ENCODE measurements at regions not wholly inside any gene's neighbourhood (a gene's known extent, or its start where the extent isn't known, plus 50 kb on each side); places are given as distances from the start of the nearest gene placed in this dataset.

DNA sequence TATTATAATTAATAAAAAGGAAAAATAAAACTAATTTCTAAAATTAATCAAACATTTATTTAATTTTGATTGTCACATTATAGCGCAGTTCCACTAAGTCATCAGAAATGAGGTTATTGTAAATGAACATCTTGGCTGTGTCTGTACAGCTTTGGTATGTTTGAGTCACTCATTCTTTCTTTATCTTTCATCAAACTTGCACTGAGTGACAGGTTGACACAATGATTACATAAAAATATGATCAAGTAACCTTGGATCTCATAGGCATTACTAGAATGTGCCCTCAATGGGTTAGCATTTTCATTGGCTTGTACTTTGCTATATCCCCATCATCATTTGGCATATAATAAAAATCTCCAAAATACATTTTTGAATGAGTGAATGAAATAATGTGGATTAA, 1353.2 kb upstream of the ADGRL2 start:
- TF ChIP-seq, protein P1, sequence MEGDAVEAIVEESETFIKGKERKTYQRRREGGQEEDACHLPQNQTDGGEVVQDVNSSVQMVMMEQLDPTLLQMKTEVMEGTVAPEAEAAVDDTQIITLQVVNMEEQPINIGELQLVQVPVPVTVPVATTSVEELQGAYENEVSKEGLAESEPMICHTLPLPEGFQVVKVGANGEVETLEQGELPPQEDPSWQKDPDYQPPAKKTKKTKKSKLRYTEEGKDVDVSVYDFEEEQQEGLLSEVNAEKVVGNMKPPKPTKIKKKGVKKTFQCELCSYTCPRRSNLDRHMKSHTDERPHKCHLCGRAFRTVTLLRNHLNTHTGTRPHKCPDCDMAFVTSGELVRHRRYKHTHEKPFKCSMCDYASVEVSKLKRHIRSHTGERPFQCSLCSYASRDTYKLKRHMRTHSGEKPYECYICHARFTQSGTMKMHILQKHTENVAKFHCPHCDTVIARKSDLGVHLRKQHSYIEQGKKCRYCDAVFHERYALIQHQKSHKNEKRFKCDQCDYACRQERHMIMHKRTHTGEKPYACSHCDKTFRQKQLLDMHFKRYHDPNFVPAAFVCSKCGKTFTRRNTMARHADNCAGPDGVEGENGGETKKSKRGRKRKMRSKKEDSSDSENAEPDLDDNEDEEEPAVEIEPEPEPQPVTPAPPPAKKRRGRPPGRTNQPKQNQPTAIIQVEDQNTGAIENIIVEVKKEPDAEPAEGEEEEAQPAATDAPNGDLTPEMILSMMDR (conservative IDR thresholded peaks at IDR 0.05; ENCODE audit: low read depth, low read length), result no peak
- no peak overlapping the region for H3K4me3 ChIP-seq (ENCODE audit: low read length)
- no peak for DNase-seq (ENCODE audit: low read depth)

DNA sequence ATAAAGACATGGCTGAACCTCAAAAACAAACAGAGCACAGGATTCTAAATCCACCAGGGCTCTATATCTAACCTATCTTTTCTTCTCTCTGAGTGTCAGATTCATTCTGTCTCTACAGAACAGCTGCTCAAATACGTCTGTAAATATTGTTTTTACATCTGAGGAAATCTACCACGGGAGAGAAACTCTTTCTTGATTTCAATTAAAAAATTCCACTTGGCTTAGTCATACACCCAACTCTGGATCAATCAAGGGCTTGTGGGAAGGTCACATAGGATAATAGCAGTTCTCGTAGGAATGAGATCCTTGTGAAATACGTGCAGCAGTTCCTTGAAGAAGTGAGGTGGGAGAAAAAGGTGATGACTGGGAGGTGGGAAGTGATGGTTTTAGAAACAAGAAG, 1355.7 kb upstream of the ADGRL2 start:
- DNase-seq (ENCODE audit: low read depth), result peak; percentile 66
- TF ChIP-seq, protein P1 (conservative IDR thresholded peaks at IDR 0.05; ENCODE audit: low read depth, low read length), result no peak
- no peak overlapping the region for H3K4me3 ChIP-seq (ENCODE audit: low read length)

DNA sequence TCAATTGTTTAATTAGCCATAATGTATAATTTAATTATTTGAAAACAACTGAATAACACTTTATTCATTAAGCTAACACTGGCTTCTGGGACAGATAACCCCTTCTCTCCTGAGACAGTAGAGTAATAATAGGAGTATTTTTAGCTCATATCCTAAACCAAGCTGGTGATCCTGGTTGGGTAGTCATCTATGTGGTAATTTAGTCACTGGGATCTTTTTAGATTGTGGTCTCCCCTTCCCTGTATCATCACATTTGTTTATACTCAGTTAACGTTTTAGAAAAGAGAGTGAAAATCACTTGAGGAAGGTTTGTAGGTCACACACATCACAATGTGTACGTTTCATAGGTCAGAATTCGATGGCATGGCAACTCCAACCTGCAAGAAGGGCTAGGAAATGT, 1356.6 kb upstream of the ADGRL2 start:
- no peak overlapping the region for H3K4me3 ChIP-seq (ENCODE audit: low read length)
- DNase-seq (ENCODE audit: low read depth), result no peak
- TF ChIP-seq, protein P1 (conservative IDR thresholded peaks at IDR 0.05; ENCODE audit: low read depth, low read length), result no peak

DNA sequence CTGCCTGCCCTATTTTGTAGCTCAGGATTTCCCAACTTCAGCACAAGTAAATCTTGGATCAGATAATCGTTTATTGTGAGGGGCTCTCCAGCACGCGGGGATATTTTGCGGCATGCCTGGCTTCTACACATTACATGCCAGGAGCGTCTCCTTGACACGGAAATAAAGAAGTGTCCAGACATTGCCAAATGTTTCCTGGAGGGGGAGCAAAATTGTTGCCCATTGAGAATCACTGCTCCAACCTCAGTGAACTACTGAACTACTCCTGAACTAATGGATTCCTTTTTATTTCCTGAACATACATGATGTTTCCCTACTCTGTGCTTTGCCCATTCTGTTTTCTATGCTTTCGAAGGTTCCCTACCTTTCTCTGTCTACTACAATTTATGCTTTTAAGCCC, 1359.1 kb upstream of the ADGRL2 start:
- TF ChIP-seq, protein P1 (conservative IDR thresholded peaks at IDR 0.05; ENCODE audit: low read depth, low read length), result no peak
- no peak overlapping the region for H3K4me3 ChIP-seq (ENCODE audit: low read length)
- DNase-seq (ENCODE audit: low read depth), result no peak

DNA sequence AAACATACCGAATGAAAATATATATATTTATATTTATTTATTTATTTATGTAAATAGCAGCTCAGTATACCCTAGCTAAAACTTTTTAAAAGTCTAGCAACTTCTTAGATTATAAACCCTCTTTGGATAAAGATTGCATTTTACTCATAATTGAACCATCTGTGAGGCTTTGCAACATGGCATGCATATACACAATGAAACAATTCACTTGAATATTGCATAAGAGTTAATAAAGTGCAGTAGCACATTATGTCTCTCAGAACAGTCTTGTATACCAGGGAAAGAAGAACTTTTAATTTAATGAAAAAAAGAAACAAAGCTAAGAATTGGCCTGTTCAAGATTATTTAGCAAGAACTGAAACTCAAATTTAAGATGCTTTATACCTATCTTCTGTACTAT, 1363.9 kb upstream of the ADGRL2 start:
- no peak overlapping the region for H3K4me3 ChIP-seq (ENCODE audit: low read length)
- TF ChIP-seq, protein P1 (conservative IDR thresholded peaks at IDR 0.05; ENCODE audit: low read depth, low read length), result no peak
- DNase-seq (ENCODE audit: low read depth), result no peak

DNA sequence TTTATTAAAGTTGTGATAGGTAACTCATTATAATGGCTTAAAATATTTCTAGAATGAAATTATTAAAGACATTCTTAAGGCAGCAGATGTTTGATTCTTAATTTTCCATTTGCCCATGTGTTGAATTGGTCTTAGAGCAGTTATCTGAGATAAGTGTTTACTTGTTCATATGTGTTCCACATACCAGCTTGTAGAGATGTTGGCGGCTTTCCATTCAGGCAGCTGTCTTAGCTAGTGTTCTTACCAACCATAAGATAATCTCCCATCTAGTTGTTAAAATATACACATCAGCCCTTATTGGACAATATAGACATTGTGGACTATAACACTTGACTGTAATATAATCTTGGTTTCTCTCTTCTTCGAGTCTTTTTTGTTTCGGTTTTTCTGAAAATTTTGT, 1372.9 kb upstream of the ADGRL2 start:
- H3K4me3 ChIP-seq (ENCODE audit: low read length), result no peak overlapping the region
- DNase-seq (ENCODE audit: low read depth), result no peak
- TF ChIP-seq, protein P1 (conservative IDR thresholded peaks at IDR 0.05; ENCODE audit: low read depth, low read length), result no peak

DNA sequence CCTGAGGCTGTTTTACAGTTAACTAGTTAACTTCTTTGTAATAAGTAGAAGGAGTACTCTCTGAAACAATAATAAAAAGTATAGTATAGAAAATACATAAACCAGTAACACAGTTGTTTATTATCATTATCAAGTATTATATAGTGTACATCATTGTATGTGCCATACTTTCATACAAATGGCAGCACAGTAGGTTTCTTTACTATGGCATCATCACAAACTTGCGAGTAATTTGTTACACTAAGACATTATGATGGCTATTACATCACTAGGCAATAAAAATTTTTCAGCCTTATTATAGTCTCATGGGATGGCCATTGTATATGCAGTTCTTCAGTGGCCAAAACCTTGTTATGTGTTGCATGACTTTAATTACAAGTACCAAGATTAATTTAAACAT, 1376.5 kb upstream of the ADGRL2 start:
- no peak for DNase-seq (ENCODE audit: low read depth)
- TF ChIP-seq, protein P1 (conservative IDR thresholded peaks at IDR 0.05; ENCODE audit: low read depth, low read length), result no peak

More for the DNA sequence above, 1376.5 kb upstream of the ADGRL2 start:
- H3K4me3 ChIP-seq (ENCODE audit: low read length), result no peak overlapping the region
